ENCODE measurements at regions not wholly inside any gene's neighbourhood (a gene's known extent, or its start where the extent isn't known, plus 50 kb on each side); places are given as distances from the start of the nearest gene placed in this dataset.

- TF ChIP-seq CTCF (conservative IDR thresholded peaks at IDR 0.05): no peak
- TF ChIP-seq ZFX (IDR thresholded peaks at IDR 0.05): no peak
Measured at GRCh38 chr2:237150186-237150585, 64.5 kb downstream of the COPS8 start.
